Stromal cell of bone marrow (primary cell): ENCODE measurements at regions not wholly inside any gene's neighbourhood (a gene's known extent, or its start where the extent isn't known, plus 50 kb on each side); places are given as distances from the start of the nearest gene placed in this dataset.
A peak's percentile ranks its signal among the peaks of the same experiment; 100 is the strongest.

ENCODE experiments used
- DNase-seq: peaks from one replicate; pipeline ENCODE4 v3.0.0-alpha.2; 2012; ENCODE audit warnings: low read depth

GRCh38 chr18:46265196-46266156, 161.3 kb downstream of the HAUS1 start:
- no peak for DNase-seq

- no peak for DNase-seq
Observed at GRCh38 chr18:46266473-46266872, 162.3 kb downstream of the HAUS1 start.

GRCh38 chr18:46268671-46269070, 164.5 kb downstream of the HAUS1 start:
- no peak for DNase-seq

GRCh38 chr18:46269275-46269674, 165.1 kb downstream of the HAUS1 start:
- no peak for DNase-seq

GRCh38 chr18:46271488-46271887, 167.3 kb downstream of the HAUS1 start:
- no peak for DNase-seq

- DNase-seq, result no peak
Observed at GRCh38 chr18:46273861-46274260, 169.7 kb downstream of the HAUS1 start.

GRCh38 chr18:46274266-46274665, 170.1 kb downstream of the HAUS1 start:
- DNase-seq, result no peak

- no peak for DNase-seq
Observed at GRCh38 chr18:46275370-46275769, 171.2 kb downstream of the HAUS1 start.

GRCh38 chr18:46276748-46277147, 172.6 kb downstream of the HAUS1 start:
- no peak for DNase-seq

- peak; percentile 17 for DNase-seq
Observed at GRCh38 chr18:46278481-46279465, 174.6 kb downstream of the HAUS1 start.

- no peak for DNase-seq
Observed at GRCh38 chr18:46279673-46280072, 175.5 kb downstream of the HAUS1 start.

GRCh38 chr18:46281185-46282176, 177.3 kb downstream of the HAUS1 start:
- peak; percentile 63 for DNase-seq

- no peak for DNase-seq
Observed at GRCh38 chr18:46282177-46282570, 178.0 kb downstream of the HAUS1 start.

- DNase-seq, result no peak
Observed at GRCh38 chr18:46282646-46283045, 178.5 kb downstream of the HAUS1 start.

- no peak for DNase-seq
Observed at GRCh38 chr18:46283268-46283667, 179.1 kb downstream of the HAUS1 start.

GRCh38 chr18:46283895-46284295, 179.7 kb downstream of the HAUS1 start:
- no peak for DNase-seq

- no peak for DNase-seq
Observed at GRCh38 chr18:46289463-46289862, 185.3 kb downstream of the HAUS1 start.

GRCh38 chr18:46289931-46290330, 185.7 kb downstream of the HAUS1 start:
- no peak for DNase-seq

GRCh38 chr18:46290440-46291020, 186.3 kb downstream of the HAUS1 start:
- DNase-seq, result no peak

GRCh38 chr18:46291149-46291548, 187.0 kb downstream of the HAUS1 start:
- no peak for DNase-seq

GRCh38 chr18:46293742-46294181, 189.6 kb downstream of the HAUS1 start:
- no peak for DNase-seq
